ENCODE measurements at regions not wholly inside any gene's neighbourhood (a gene's known extent, or its start where the extent isn't known, plus 50 kb on each side); places are given as distances from the start of the nearest gene placed in this dataset.

DNA sequence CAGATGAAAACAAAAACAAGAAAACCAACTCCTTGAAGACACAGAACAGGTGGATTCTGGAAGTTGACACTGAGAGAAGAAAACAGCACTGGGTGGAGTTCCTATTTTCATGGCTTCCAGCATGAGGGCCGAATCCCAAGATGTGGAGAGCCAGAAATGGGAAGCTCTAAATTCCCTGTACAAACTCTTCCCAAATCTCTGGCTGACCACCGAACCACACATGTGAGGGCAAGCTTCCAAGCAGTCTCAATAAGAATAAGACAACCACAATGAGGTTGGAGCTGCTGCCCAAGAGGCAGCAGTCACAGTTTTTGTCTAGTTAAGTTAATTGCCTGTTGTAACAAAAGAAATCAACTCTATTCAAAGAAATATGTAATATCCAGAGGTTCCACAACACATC lies 339.3 kb upstream of the SLC30A5 start:
- TF ChIP-seq TFAP4 (CRISPR knock-in tag; IDR thresholded peaks at IDR 0.05; ENCODE audit: borderline replicate concordance) (no peak), POLR2AphosphoS5 (IDR thresholded peaks at IDR 0.05; ENCODE audit: control insufficient read depth, insufficient read depth, low read depth, low read length) (no peak), POLR2A (conservative IDR thresholded peaks at IDR 0.05) (no peak), SRF (CRISPR knock-in tag; IDR thresholded peaks at IDR 0.05) (no peak), GABPA (tag; conservative IDR thresholded peaks at IDR 0.05; ENCODE audit: low read depth) (no peak)

All from K562 (cell line).